PFSK-1 (cell line): ENCODE measurements at regions not wholly inside any gene's neighbourhood (a gene's known extent, or its start where the extent isn't known, plus 50 kb on each side); places are given as distances from the start of the nearest gene placed in this dataset.

Experiments
- FOXP2 ChIP-seq: optimal IDR thresholded peaks from 2 replicates; pipeline ENCODE3; 2011; ENCODE audit warnings: borderline replicate concordance, control low read depth, inconsistent platforms; ENCODE audit not compliant: insufficient read depth; ENCODE audit errors: extremely low read length, extremely low read depth
- POLR2AphosphoS5 ChIP-seq: IDR thresholded peaks from 2 replicates; pipeline ENCODE4 v1.6.1; 2012; ENCODE audit warnings: low read depth, mild to moderate bottlenecking, control low read depth, low read length, moderate library complexity
- REST ChIP-seq, 2 experiments: IDR thresholded peaks; 2 replicates each; pipeline versions ENCODE4 v1.6.1 to v1.8.0; 2011 to 2012; ENCODE audit warnings: low read depth in 2 of 2, low read length in 2 of 2, control low read depth in 1 of 2, inconsistent platforms in 1 of 2, mild to moderate bottlenecking in 1 of 2, moderate library complexity in 1 of 2; ENCODE audit not compliant: insufficient read depth in 1 of 2
- SIN3A ChIP-seq: IDR thresholded peaks from 2 replicates; pipeline ENCODE4 v1.6.1; 2012; ENCODE audit warnings: mild to moderate bottlenecking, low read length, moderate library complexity, borderline replicate concordance; ENCODE audit not compliant: insufficient read depth
- TAF1 ChIP-seq: IDR thresholded peaks from 2 replicates; pipeline ENCODE4 v1.6.1; 2012; ENCODE audit warnings: low read length, control low read depth, borderline replicate concordance; ENCODE audit not compliant: insufficient read depth

GRCh38 chr6:88481519-88481918 is 315.4 kb upstream of the CNR1 start:
- TF ChIP-seq FOXP2 (no peak), REST (IDR thresholded peaks at IDR 0.05; ENCODE audit: insufficient read depth in 1 of 2, low read depth in 2 of 2, low read length in 2 of 2) (no peak), TAF1 (no peak), SIN3A (no peak)

- TF ChIP-seq FOXP2 (no peak), TAF1 (no peak), REST (IDR thresholded peaks at IDR 0.05; ENCODE audit: insufficient read depth in 1 of 2, low read depth in 2 of 2, low read length in 2 of 2) (no peak), POLR2AphosphoS5 (no peak), SIN3A (no peak)
Measured at GRCh38 chr6:88480816-88481215, 314.7 kb upstream of the CNR1 start.

GRCh38 chr6:88477413-88477812 is 311.3 kb upstream of the CNR1 start:
- TF ChIP-seq POLR2AphosphoS5 (no peak), TAF1 (no peak), SIN3A (no peak), FOXP2 (no peak), REST (IDR thresholded peaks at IDR 0.05; ENCODE audit: insufficient read depth in 1 of 2, low read depth in 2 of 2, low read length in 2 of 2) (no peak)

GRCh38 chr6:88476388-88476787 is 310.2 kb upstream of the CNR1 start:
- TF ChIP-seq FOXP2: no peak
- no peak for TF ChIP-seq TAF1
- no peak for TF ChIP-seq POLR2AphosphoS5
- no peak for TF ChIP-seq SIN3A
- no peak for TF ChIP-seq REST (IDR thresholded peaks at IDR 0.05; ENCODE audit: insufficient read depth in 1 of 2, low read depth in 2 of 2, low read length in 2 of 2)

- TF ChIP-seq POLR2AphosphoS5: no peak
- no peak for TF ChIP-seq SIN3A
- no peak for TF ChIP-seq FOXP2
- TF ChIP-seq REST (IDR thresholded peaks at IDR 0.05; ENCODE audit: insufficient read depth in 1 of 2, low read depth in 2 of 2, low read length in 2 of 2): no peak
- TF ChIP-seq TAF1: no peak
Measured at GRCh38 chr6:88474720-88475119, 308.6 kb upstream of the CNR1 start.
